HFFc6 (cell line): ENCODE measurements at regions not wholly inside any gene's neighbourhood (a gene's known extent, or its start where the extent isn't known, plus 50 kb on each side); places are given as distances from the start of the nearest gene placed in this dataset.

Experiments
- DNase-seq: peaks from one replicate; pipeline ENCODE4 v3.0.0-alpha.2; 2018
- H3K27ac Mint-ChIP-seq: 2 replicates; pipeline ENCODE4 v1.8.0; 2020; ENCODE audit warnings: mild to moderate bottlenecking, mixed read lengths
- H3K27me3 Mint-ChIP-seq: 2 replicates; pipeline ENCODE4 v1.8.0; 2021; ENCODE audit warnings: mild to moderate bottlenecking, moderate library complexity, mixed read lengths; ENCODE audit not compliant: insufficient read depth
- H3K36me3 Mint-ChIP-seq: 2 replicates; pipeline ENCODE4 v1.8.0; 2021; ENCODE audit warnings: low read depth, mixed read lengths
- H3K4me1 Mint-ChIP-seq: 2 replicates; pipeline ENCODE4 v1.8.0; 2020; ENCODE audit warnings: low read depth, mixed read lengths
- H3K4me3 Mint-ChIP-seq: 2 replicates; pipeline ENCODE4 v1.8.0; 2020; ENCODE audit warnings: mild to moderate bottlenecking, moderate library complexity, mixed read lengths
- H3K9me3 Mint-ChIP-seq: 2 replicates; pipeline ENCODE4 v1.8.0; 2020; ENCODE audit warnings: mild to moderate bottlenecking, mixed read lengths
- TF ChIP-seq, protein P1 (sequence below): fragments of 200-600 bp; sonication (generic); IDR thresholded peaks from 2 replicates; pipeline ENCODE4 v1.5.0; 2021; ENCODE audit warnings: antibody characterized with exemption, mild to moderate bottlenecking

DNA sequence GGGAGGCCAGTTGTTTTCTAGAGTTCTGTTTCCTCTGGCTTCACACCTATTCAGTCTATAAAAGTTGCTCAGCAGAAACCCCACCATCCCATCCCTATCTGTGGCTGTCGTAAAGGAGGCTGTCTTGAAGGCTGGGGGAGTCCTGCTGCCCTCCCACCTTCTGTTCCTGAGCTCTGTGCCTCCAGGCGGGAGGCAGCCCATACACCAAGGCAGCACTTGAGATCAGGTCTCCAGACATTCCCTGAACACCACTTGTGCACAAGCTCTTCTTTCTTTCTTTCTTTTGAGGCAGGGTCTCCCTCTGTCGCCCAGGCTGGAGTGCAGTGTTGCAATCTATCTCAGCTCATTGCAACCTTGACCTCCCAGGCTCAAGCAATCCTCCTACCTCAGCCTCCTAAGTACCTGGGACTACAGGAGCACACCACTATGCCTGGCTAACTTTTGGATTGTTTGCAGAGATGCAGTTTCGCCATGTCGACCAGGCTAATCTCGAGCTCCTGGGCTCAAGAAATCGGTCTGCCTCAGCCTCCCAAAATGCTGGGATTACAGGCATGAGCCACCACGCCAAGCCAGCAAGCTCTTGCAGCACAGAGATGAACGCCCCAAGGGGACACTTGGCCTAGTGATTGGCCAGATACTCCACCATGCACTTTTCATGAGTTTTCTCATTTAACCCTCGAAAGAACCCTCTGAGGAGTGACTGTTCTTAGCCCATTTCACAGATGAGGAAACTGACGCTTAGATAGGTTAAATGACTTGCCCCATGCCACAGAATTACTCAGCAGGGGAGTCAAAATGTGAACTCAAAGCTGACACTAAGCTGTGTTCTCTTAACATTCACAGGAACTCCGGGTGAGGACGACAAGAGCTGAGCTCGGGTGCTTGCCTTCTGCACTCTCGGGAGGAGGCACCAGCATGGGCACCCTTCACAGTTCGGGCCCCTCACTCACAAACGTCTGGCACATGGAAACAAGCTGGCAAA is 55.8 kb upstream of the ENPP6 start:
- Mint-ChIP-seq H3K4me1 (peaks cover 39% of the 10 kb centered on the region), H3K4me3 (no peak overlapping the region), H3K36me3 (peaks cover 9% of the 10 kb centered on the region), H3K27me3 (peaks cover 1% of the 10 kb centered on the region), H3K9me3 (peaks cover 10% of the 10 kb centered on the region), H3K27ac (peak overlapping the region; percentile 91; the same call in 1 of the 2 replicates)
- TF ChIP-seq, protein P1, sequence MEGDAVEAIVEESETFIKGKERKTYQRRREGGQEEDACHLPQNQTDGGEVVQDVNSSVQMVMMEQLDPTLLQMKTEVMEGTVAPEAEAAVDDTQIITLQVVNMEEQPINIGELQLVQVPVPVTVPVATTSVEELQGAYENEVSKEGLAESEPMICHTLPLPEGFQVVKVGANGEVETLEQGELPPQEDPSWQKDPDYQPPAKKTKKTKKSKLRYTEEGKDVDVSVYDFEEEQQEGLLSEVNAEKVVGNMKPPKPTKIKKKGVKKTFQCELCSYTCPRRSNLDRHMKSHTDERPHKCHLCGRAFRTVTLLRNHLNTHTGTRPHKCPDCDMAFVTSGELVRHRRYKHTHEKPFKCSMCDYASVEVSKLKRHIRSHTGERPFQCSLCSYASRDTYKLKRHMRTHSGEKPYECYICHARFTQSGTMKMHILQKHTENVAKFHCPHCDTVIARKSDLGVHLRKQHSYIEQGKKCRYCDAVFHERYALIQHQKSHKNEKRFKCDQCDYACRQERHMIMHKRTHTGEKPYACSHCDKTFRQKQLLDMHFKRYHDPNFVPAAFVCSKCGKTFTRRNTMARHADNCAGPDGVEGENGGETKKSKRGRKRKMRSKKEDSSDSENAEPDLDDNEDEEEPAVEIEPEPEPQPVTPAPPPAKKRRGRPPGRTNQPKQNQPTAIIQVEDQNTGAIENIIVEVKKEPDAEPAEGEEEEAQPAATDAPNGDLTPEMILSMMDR = no peak
- DNase-seq = no peak

DNA sequence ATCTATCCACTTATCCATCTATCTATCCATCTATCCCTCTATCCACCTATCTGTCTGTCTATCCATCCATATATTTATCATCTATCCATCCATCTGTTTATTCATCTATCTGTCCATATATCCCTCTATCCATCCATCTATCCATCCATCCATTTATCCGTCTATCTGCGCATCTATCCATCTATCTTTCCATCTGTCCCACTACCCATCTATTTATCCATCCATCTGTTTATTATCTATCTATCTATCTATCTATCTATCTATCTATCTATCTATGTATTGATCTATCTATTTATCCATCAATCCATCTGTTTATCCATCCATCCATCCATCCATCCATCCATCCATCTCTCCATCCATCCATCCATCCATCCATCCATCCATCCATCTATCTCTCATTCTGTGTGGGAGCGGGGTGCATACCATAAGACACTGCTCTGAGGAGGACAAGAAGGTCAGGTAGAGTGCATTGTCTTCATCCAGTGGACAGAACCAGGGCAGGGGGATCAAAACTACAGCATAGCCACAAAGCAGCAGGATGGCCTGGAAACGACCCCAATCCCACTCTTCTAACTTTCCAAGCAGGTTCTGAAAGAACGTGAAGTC is 53.2 kb upstream of the ENPP6 start:
- Mint-ChIP-seq H3K27me3 (peaks cover 1% of the 10 kb centered on the region), H3K9me3 (no peaks in the 10 kb centered on the region), H3K27ac (peak overlapping the region; percentile 46; the same call in 1 of the 2 replicates), H3K4me3 (no peak overlapping the region), H3K4me1 (peaks cover 60% of the 10 kb centered on the region), H3K36me3 (no peaks in the 10 kb centered on the region; the same call in 1 of the 2 replicates)
- no peak for DNase-seq
- TF ChIP-seq, protein P1 = no peak

DNA sequence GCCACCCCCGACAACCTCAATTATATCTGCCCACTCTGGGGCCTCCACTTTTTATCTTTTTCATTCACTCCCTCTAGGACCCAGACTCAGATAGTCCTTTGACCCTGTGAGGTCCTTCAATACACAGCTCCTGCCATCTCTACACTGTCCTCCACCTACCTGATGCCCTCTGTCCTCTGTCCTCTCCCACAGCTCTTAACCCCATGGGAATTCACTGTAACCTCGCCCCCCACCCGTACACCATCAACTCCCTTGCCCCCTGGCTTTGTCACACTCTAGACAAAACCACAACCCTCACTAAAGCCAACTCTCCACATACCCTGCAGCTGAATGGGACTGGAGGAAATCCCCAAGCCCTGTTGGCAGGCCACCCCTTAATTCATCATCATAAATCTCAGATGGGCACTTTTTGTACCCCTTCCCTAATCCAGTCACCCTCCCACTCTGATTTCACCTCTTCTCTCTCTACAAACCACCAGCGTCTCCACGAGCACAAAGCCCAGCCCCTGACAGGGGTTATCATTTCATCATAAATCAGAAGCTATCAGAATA is 52.3 kb upstream of the ENPP6 start:
- no peaks in the 10 kb centered on the region for H3K36me3 Mint-ChIP-seq
- H3K27ac Mint-ChIP-seq = 0 out of 2 replicates have a peak overlapping the region, but pooled peaks have one; percentile 46
- H3K9me3 Mint-ChIP-seq = no peaks in the 10 kb centered on the region
- H3K4me3 Mint-ChIP-seq = no peak overlapping the region
- peaks cover 66% of the 10 kb centered on the region for H3K4me1 Mint-ChIP-seq
- no peak for DNase-seq
- H3K27me3 Mint-ChIP-seq = peaks cover under 1% of the 10 kb centered on the region
- TF ChIP-seq, protein P1 = no peak

DNA sequence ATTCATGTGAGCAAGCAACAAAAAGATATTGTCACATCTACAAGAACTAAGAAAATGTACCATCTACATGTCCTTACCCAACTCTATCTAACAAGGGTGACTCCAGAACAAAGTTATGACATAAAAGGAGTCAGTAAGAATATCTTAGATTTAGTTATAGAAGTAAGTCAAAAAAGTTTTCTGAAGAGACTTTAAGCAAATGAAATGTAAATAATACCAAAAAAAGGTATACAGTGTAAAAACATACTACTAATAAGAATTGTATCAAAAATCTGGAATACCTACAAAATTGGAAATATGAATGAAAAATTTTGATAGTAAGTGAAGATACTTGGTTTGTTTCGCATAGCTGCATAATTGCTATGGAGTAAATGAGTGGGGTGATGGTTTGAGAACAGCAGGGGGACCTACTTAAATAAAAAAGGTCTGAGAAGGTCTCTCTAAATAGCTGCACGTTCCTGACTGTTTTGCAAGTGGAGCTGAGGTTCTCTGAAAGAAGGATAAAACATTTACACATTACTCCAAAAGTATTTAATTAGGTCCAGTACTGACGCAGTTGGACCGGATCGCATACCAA is 51.0 kb upstream of the ENPP6 start:
- TF ChIP-seq, protein P1 = peak; percentile 25; the same call in 1 of the 2 replicates
- H3K36me3 Mint-ChIP-seq = no peaks in the 10 kb centered on the region
- no peak for DNase-seq
- no peaks in the 10 kb centered on the region for H3K9me3 Mint-ChIP-seq
- no peaks in the 10 kb centered on the region; the same call in none of the 2 replicates for H3K27me3 Mint-ChIP-seq
- peak overlapping the region; percentile 77 for H3K4me3 Mint-ChIP-seq
- peaks cover 62% of the 10 kb centered on the region for H3K4me1 Mint-ChIP-seq
- peak overlapping the region; percentile 89 for H3K27ac Mint-ChIP-seq
